ENCODE measurements at regions not wholly inside any gene's neighbourhood (a gene's known extent, or its start where the extent isn't known, plus 50 kb on each side); places are given as distances from the start of the nearest gene placed in this dataset.

GRCh38 chr1:222048094-222048595 is 306.3 kb upstream of the DUSP10 start:
- Histone ChIP-seq H2BK5ac (ENCODE audit: insufficient read length, low read length) (no peak overlapping the region), H2AFZ (ENCODE audit: low read length) (no peak overlapping the region), H4K5ac (ENCODE audit: insufficient read length, low read depth, low read length) (no peak overlapping the region), H2BK120ac (ENCODE audit: low read depth, low read length, poor library complexity, severe bottlenecking) (no peak overlapping the region), H3K4me2 (ENCODE audit: insufficient read depth, insufficient read length, low read length) (no peak overlapping the region), H4K91ac (ENCODE audit: insufficient read length, low read depth, low read length) (no peak overlapping the region), H2BK12ac (ENCODE audit: insufficient read length, low read depth, low read length) (no peak overlapping the region), H3K27me3 (ENCODE audit: insufficient read depth, low read length) (no peaks in the 10 kb centered on the region), H3K4ac (ENCODE audit: low read depth, low read length) (no peak overlapping the region), H2BK20ac (ENCODE audit: low read depth, low read length, poor library complexity, severe bottlenecking) (no peak overlapping the region), H3K4me1 (ENCODE audit: insufficient read depth, low read length) (no peaks in the 10 kb centered on the region), H3K14ac (ENCODE audit: insufficient read depth, low read length) (no peak overlapping the region), H3K18ac (ENCODE audit: insufficient read length, low read depth, low read length) (no peak overlapping the region), H3K9ac (ENCODE audit: extremely low read depth, insufficient read length, low read length) (no peak overlapping the region), H2BK15ac (ENCODE audit: low read depth, low read length) (no peak overlapping the region), H4K8ac (replicated peaks; ENCODE audit: insufficient read length, low read depth, low read length) (no peak overlapping the region), H4K20me1 (ENCODE audit: control insufficient read depth, insufficient read depth, insufficient read length) (no peaks in the 10 kb centered on the region), H3K23ac (ENCODE audit: insufficient read length, low read depth, low read length) (no peak overlapping the region), H3T11ph (ENCODE audit: low read length) (no peak overlapping the region), H3K9me3 (ENCODE audit: control insufficient read depth, low read depth, low read length) (no peaks in the 10 kb centered on the region), H3K27ac (ENCODE audit: insufficient read length, low read depth, low read length) (no peak overlapping the region), H2AK5ac (ENCODE audit: insufficient read length, low read length) (no peak overlapping the region), H3K23me2 (ENCODE audit: insufficient read length, low read depth, low read length, poor library complexity, severe bottlenecking) (no peaks in the 10 kb centered on the region), H3K79me1 (ENCODE audit: insufficient read depth, low read depth, low read length, poor library complexity, severe bottlenecking) (no peaks in the 10 kb centered on the region), H3K56ac (ENCODE audit: insufficient read length, low read depth, low read length) (no peak overlapping the region), H3K79me2 (ENCODE audit: insufficient read depth, low read length) (peaks cover 2% of the 10 kb centered on the region; the same call in 1 of the 2 replicates)
- Mint-ChIP-seq H3K4me3 (no peak overlapping the region), H3K9me3 (no peaks in the 10 kb centered on the region; a peak in 1 of 5 replicates), H3K36me3 (ENCODE audit: insufficient read depth in 1 of 3, low read depth in 3 of 3) (no peaks in the 10 kb centered on the region), H3K27ac (no peak overlapping the region), H3K4me1 (peaks cover 0 to 4% of the 10 kb centered on the region in 2 experiments; a peak in 1 of 4 replicates), H3K27me3 (ENCODE audit: low read depth) (no peaks in the 10 kb centered on the region)
- WGBS (ENCODE audit: extremely low coverage, insufficient read length, low lambda C conversion rate): no CpG with 5 or more reads among the region's 4 CpGs
- TF ChIP-seq CTCF (conservative IDR thresholded peaks at IDR 0.05): no peak
- DNase-seq: no peak
